Uterus (tissue), 3 donors: ENCODE measurements at regions not wholly inside any gene's neighbourhood (a gene's known extent, or its start where the extent isn't known, plus 50 kb on each side); places are given as distances from the start of the nearest gene placed in this dataset.
"Not testable (repeated sequence)": the region's sequence is repeated elsewhere in the genome, so short reads cannot be mapped to it uniquely, and the experiment has no call there.

ENCODE experiments used
- DNase-seq, 2 donors: peaks; one replicate each; pipeline ENCODE4 v3.0.0-alpha.2; 2019 to 2020
- H3K27ac ChIP-seq, 2 donors: fragments of 200-600 bp; sonication (generic); 1 replicate in 1 of 2; 2 replicates in 1 of 2; pipeline ENCODE4 v1.5.1; 2016 to 2018
- H3K27me3 ChIP-seq, 2 donors: fragments of 200-600 bp; sonication (generic); one replicate each; pipeline ENCODE4 v1.5.1; 2018 to 2019; ENCODE audit warnings: control low read depth in 1 of 2
- H3K36me3 ChIP-seq, 2 donors: fragments of 200-600 bp; sonication (generic); one replicate each; pipeline ENCODE4 v1.5.1; 2019; ENCODE audit warnings: control low read depth in 1 of 2
- H3K4me1 ChIP-seq, 2 donors: fragments of 200-600 bp; sonication (generic); one replicate each; pipeline ENCODE4 v1.5.1; 2018 to 2019; ENCODE audit warnings: control low read depth in 1 of 2
- H3K4me3 ChIP-seq, 2 donors: fragments of 200-600 bp; sonication (generic); 1 replicate in 1 of 2; 2 replicates in 1 of 2; pipeline ENCODE4 v1.5.1; 2018 to 2019; ENCODE audit warnings: mild to moderate bottlenecking in 1 of 2
- H3K9me3 ChIP-seq, 2 donors: fragments of 200-600 bp; sonication (generic); one replicate each; pipeline ENCODE4 v1.5.1; 2019; ENCODE audit warnings: control low read depth in 1 of 2
- CTCF ChIP-seq, 4 experiments: fragments of 200-600 bp in 2 of 4; fragments of 450-650 bp in 2 of 4; sonication (generic) in 2 of 4; IDR thresholded peaks; one replicate each; pipeline ENCODE4 v1.5.1; 2016 to 2019; ENCODE audit warnings: antibody characterized with exemption in 4 of 4, mild to moderate bottlenecking in 2 of 4, moderate library complexity in 1 of 4
- POLR2A ChIP-seq, 2 donors: fragments of 450-650 bp; IDR thresholded peaks; one replicate each; pipeline ENCODE4 v1.6.1; 2016; ENCODE audit warnings: antibody characterized with exemption in 2 of 2, mild to moderate bottlenecking in 1 of 2, moderate library complexity in 1 of 2
- intact Hi-C: fragments of 100-400 bp; cut with DNase I; formaldehyde crosslinking; loops from one replicate; pipeline ENCODE4 v1.15.1; 2023; ENCODE audit warnings: low total_unique reads
- donor health status: DM: yes; HTN: yes; CAD: no.

- H3K4me1 ChIP-seq, H3K27me3 ChIP-seq, H3K4me3 ChIP-seq, H3K9me3 ChIP-seq, H3K27ac ChIP-seq, H3K36me3 ChIP-seq, intact Hi-C loops, DNase-seq: not testable (repeated sequence)
Measured at GRCh38 chr15:20302141-20303069, 239.2 kb downstream of the GOLGA6L6 start.

GRCh38 chr15:20301471-20302081, 240.0 kb downstream of the GOLGA6L6 start:
- H3K27me3 ChIP-seq, H3K36me3 ChIP-seq, DNase-seq, H3K27ac ChIP-seq, H3K4me3 ChIP-seq, intact Hi-C loops, H3K9me3 ChIP-seq, H3K4me1 ChIP-seq: not testable (repeated sequence)

GRCh38 chr15:20301041-20301390, 240.6 kb downstream of the GOLGA6L6 start:
- H3K27me3 ChIP-seq, DNase-seq, H3K27ac ChIP-seq, H3K36me3 ChIP-seq, H3K4me1 ChIP-seq, H3K9me3 ChIP-seq, intact Hi-C loops, H3K4me3 ChIP-seq: not testable (repeated sequence)

GRCh38 chr15:20300351-20301040, 241.1 kb downstream of the GOLGA6L6 start:
- H3K27me3 ChIP-seq, H3K27ac ChIP-seq, H3K4me1 ChIP-seq, intact Hi-C loops, DNase-seq, H3K36me3 ChIP-seq, H3K4me3 ChIP-seq, H3K9me3 ChIP-seq: not testable (repeated sequence)

- H3K4me3 ChIP-seq, H3K27me3 ChIP-seq, H3K9me3 ChIP-seq, DNase-seq, intact Hi-C loops, H3K4me1 ChIP-seq, H3K36me3 ChIP-seq, H3K27ac ChIP-seq: not testable (repeated sequence)
Measured at GRCh38 chr15:20297603-20298123, 243.9 kb downstream of the GOLGA6L6 start.

- H3K4me3 ChIP-seq, H3K4me1 ChIP-seq, H3K36me3 ChIP-seq, intact Hi-C loops, H3K27ac ChIP-seq, H3K27me3 ChIP-seq, DNase-seq, H3K9me3 ChIP-seq: not testable (repeated sequence)
Measured at GRCh38 chr15:20296261-20296660, 245.3 kb downstream of the GOLGA6L6 start.

GRCh38 chr15:20295238-20295811, 246.3 kb downstream of the GOLGA6L6 start:
- H3K9me3 ChIP-seq, result no peaks in the 10 kb centered on the region
- H3K4me1 ChIP-seq, result no peaks in the 10 kb centered on the region
- H3K36me3 ChIP-seq, result no peaks in the 10 kb centered on the region
- intact Hi-C loops, result no loop called here
- H3K4me3 ChIP-seq, result no peak overlapping the region
- no peaks in the 10 kb centered on the region for H3K27me3 ChIP-seq
- TF ChIP-seq POLR2A (IDR thresholded peaks at IDR 0.05), result no peak
- no peak overlapping the region for H3K27ac ChIP-seq
- DNase-seq, result no peak

GRCh38 chr15:20294651-20295237, 246.9 kb downstream of the GOLGA6L6 start:
- Histone ChIP-seq H3K27me3 (no peaks in the 10 kb centered on the region), H3K27ac (no peak overlapping the region), H3K4me1 (no peaks in the 10 kb centered on the region), H3K36me3 (no peaks in the 10 kb centered on the region), H3K9me3 (no peaks in the 10 kb centered on the region), H3K4me3 (no peak overlapping the region)
- intact Hi-C loops, result no loop called here
- TF ChIP-seq CTCF (IDR thresholded peaks at IDR 0.05), result no peak
- TF ChIP-seq POLR2A (IDR thresholded peaks at IDR 0.05), result no peak
- DNase-seq, result no peak

GRCh38 chr15:20292422-20293005, 249.1 kb downstream of the GOLGA6L6 start:
- H3K36me3 ChIP-seq, H3K4me3 ChIP-seq, H3K27me3 ChIP-seq, H3K4me1 ChIP-seq, H3K27ac ChIP-seq, H3K9me3 ChIP-seq, DNase-seq, intact Hi-C loops: not testable (repeated sequence)

GRCh38 chr15:20291616-20292015, 250.0 kb downstream of the GOLGA6L6 start:
- H3K4me3 ChIP-seq, DNase-seq, H3K27me3 ChIP-seq, H3K4me1 ChIP-seq, H3K9me3 ChIP-seq, intact Hi-C loops, H3K36me3 ChIP-seq, H3K27ac ChIP-seq: not testable (repeated sequence)

- H3K36me3 ChIP-seq, H3K27me3 ChIP-seq, H3K4me1 ChIP-seq, DNase-seq, intact Hi-C loops, H3K4me3 ChIP-seq, H3K27ac ChIP-seq, H3K9me3 ChIP-seq: not testable (repeated sequence)
Measured at GRCh38 chr15:20290606-20291005, 251.0 kb downstream of the GOLGA6L6 start.
